Duodenal mucosa (tissue), 2 donors: ENCODE measurements at regions not wholly inside any gene's neighbourhood (a gene's known extent, or its start where the extent isn't known, plus 50 kb on each side); places are given as distances from the start of the nearest gene placed in this dataset.
"Not testable (repeated sequence)": the region's sequence is repeated elsewhere in the genome, so short reads cannot be mapped to it uniquely, and the experiment has no call there.

Experiments used
- H3K27ac ChIP-seq: one replicate; pipeline ENCODE4 v1.7.0; 2013; ENCODE audit warnings: low read depth, low read length
- H3K27me3 ChIP-seq, 2 donors: one replicate each; pipeline ENCODE4 v1.7.0; 2013; ENCODE audit warnings: low read length in 2 of 2, control low read depth in 1 of 2; ENCODE audit not compliant: insufficient read depth in 2 of 2, control insufficient read depth in 1 of 2
- H3K36me3 ChIP-seq, 2 donors: one replicate each; pipeline ENCODE4 v1.7.0; 2013; ENCODE audit warnings: low read length in 2 of 2, control low read depth in 1 of 2; ENCODE audit not compliant: insufficient read depth in 2 of 2, control insufficient read depth in 1 of 2
- H3K4me1 ChIP-seq, 2 donors: one replicate each; pipeline ENCODE4 v1.7.0; 2013; ENCODE audit warnings: low read length in 2 of 2, control low read depth in 1 of 2; ENCODE audit not compliant: insufficient read depth in 2 of 2, control insufficient read depth in 1 of 2
- H3K4me3 ChIP-seq, 2 donors: one replicate each; pipeline ENCODE4 v1.7.0; 2013; ENCODE audit warnings: low read length in 2 of 2, low read depth in 1 of 2
- H3K9ac ChIP-seq, 2 donors: one replicate each; pipeline ENCODE4 v1.7.0; 2013; ENCODE audit warnings: low read length in 2 of 2, low read depth in 1 of 2
- H3K9me3 ChIP-seq, 2 donors: one replicate each; pipeline ENCODE4 v1.7.0; 2013; ENCODE audit warnings: low read length in 2 of 2, control low read depth in 1 of 2; ENCODE audit not compliant: control insufficient read depth in 1 of 2

DNA sequence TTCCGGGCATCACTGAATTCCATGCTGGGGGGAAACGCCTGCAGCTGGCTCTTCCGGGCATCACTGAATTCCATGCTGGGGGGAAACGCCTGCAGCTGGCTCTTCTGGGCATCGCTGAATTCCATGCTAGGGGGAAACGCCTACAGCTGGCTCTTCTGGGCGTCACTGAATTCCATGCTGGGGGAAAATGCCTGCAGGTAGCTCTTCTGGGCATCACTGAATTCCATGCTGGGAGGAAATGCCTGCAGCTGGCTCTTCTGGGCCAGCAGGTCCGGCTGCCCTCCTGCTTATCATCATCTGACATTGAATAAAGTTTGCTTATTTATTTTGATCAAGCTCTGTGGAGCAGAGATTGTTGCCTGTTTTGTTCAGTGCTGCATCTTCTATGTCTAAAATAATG lies 355.1 kb downstream of the SMOC2 start:
- Histone ChIP-seq H3K27me3 (peaks cover 0 to 3% of the 10 kb centered on the region in 2 donors), H3K27ac (no peak overlapping the region), H3K4me3 (no peak overlapping the region), H3K36me3 (no peaks in the 10 kb centered on the region), H3K4me1 (no peaks in the 10 kb centered on the region), H3K9me3 (no peaks in the 10 kb centered on the region), H3K9ac (no peak overlapping the region)

DNA sequence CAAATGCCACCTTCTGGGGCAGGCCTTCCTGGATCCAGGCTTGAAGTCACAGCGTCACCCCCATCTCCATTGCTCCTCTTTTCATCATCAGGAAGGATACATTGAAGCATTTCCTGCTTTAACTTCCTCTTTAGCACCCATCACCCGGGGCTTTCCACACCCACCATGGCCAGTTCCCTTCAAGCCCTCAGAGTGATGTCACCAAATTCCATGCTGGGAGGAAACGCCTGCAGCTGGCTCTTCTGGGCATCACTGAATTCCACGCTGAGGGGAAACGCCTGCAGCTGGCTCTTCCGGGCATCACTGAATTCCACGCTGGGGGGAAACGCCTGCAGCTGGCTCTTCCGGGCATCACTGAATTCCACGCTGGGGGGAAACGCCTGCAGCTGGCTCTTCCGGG lies 354.6 kb downstream of the SMOC2 start:
- H3K36me3 ChIP-seq, H3K9ac ChIP-seq, H3K4me1 ChIP-seq, H3K9me3 ChIP-seq, H3K4me3 ChIP-seq, H3K27ac ChIP-seq, H3K27me3 ChIP-seq: not testable (repeated sequence)

DNA sequence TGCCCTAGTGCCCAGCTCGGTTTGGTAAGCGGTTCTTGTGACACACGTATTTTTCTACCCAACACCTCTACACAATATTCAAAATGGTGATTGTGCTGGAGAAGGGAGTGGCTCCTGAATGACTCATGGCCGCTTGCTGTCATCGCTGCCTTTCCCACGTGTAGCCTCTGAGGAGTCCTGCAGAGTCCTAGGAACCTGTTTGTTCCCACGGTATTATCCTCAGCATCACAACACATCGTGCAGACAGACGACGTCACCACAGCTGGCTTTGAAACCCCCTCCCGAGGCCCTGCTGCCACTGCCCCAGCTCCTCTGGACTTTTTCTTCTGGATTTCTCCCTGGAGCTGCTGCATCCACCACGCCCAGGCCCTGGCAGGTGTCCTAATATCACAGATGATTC lies 353.5 kb downstream of the SMOC2 start:
- no peaks in the 10 kb centered on the region for H3K36me3 ChIP-seq
- no peak overlapping the region for H3K9ac ChIP-seq

DNA sequence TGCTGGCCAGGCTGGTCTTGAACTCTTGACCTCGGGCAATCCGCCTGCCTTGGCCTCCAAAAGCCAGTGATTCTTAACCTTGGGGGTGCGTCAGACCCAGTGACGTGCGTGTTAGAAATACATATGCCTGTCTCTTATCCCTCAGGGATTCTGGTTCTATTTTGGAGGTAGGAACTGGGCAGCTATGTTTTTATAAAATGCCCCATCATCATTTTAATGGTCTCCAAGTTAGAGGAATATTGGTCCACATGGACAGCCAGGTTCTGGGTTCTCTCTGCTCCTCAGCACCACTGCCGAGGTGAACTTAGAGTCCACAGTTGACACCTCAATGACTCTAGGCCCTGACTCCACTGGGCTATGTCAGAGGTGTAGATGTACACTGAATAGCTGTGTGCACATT lies 352.7 kb downstream of the SMOC2 start:
- no peaks in the 10 kb centered on the region for H3K4me1 ChIP-seq
- H3K9ac ChIP-seq: no peak overlapping the region
- no peak overlapping the region for H3K27ac ChIP-seq
- peaks cover 0 to 2% of the 10 kb centered on the region in 2 donors for H3K27me3 ChIP-seq
- no peak overlapping the region for H3K4me3 ChIP-seq
- H3K9me3 ChIP-seq: no peaks in the 10 kb centered on the region
- no peaks in the 10 kb centered on the region for H3K36me3 ChIP-seq

More for the DNA sequence above, 353.5 kb downstream of the SMOC2 start:
- no peak overlapping the region for H3K27ac ChIP-seq
- H3K4me3 ChIP-seq: no peak overlapping the region
- no peaks in the 10 kb centered on the region for H3K9me3 ChIP-seq
- peaks cover 0 to 3% of the 10 kb centered on the region in 2 donors for H3K27me3 ChIP-seq
- H3K4me1 ChIP-seq: no peaks in the 10 kb centered on the region

DNA sequence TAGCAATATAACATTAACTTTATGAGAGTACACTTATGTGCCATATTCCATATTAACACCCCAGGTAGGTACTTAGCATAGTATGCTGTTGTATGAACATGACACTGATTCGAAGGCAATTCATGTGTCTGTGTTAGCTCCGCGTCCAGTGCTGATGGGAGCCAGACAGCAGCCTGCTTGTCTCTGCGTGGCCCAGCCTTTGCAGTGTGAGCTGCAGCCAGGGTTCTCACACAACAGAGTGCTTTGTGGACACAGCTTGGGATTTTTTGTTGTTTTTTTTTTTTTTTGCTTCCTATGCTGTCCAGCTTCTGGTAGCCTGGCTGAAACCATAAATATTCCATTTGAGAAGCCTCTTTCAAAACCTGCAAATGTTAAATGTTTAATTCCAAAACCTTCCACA lies 350.9 kb downstream of the SMOC2 start:
- no peak overlapping the region for H3K9ac ChIP-seq
- H3K27ac ChIP-seq: no peak overlapping the region
- H3K4me3 ChIP-seq: no peak overlapping the region

DNA sequence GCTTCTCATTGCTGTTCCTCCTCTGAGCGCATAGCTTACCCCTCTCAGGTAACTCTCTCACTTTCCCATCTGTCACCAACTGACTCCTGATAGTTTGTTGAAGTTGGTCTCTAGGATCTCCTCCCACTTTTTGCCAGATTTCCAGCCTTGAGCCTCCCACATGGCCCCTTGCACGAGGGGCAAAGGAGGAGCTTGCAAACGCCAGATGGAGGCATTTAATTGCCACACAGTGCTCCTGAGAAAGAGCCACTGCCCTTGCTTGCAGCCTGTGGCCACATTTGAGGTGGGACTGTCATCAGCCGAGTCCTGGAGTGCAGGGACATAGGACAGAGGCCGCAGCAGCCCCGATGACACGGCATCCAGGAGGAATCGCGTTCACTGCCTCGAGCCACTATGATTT lies 348.7 kb downstream of the SMOC2 start:
- Histone ChIP-seq H3K4me3 (no peak overlapping the region), H3K4me1 (no peaks in the 10 kb centered on the region), H3K36me3 (no peaks in the 10 kb centered on the region), H3K27ac (no peak overlapping the region), H3K9me3 (no peaks in the 10 kb centered on the region), H3K27me3 (no peaks in the 10 kb centered on the region), H3K9ac (no peak overlapping the region)

More for the DNA sequence above, 350.9 kb downstream of the SMOC2 start:
- H3K4me1 ChIP-seq: no peaks in the 10 kb centered on the region
- H3K36me3 ChIP-seq: no peaks in the 10 kb centered on the region
- H3K9me3 ChIP-seq: no peaks in the 10 kb centered on the region
- H3K27me3 ChIP-seq: no peaks in the 10 kb centered on the region

DNA sequence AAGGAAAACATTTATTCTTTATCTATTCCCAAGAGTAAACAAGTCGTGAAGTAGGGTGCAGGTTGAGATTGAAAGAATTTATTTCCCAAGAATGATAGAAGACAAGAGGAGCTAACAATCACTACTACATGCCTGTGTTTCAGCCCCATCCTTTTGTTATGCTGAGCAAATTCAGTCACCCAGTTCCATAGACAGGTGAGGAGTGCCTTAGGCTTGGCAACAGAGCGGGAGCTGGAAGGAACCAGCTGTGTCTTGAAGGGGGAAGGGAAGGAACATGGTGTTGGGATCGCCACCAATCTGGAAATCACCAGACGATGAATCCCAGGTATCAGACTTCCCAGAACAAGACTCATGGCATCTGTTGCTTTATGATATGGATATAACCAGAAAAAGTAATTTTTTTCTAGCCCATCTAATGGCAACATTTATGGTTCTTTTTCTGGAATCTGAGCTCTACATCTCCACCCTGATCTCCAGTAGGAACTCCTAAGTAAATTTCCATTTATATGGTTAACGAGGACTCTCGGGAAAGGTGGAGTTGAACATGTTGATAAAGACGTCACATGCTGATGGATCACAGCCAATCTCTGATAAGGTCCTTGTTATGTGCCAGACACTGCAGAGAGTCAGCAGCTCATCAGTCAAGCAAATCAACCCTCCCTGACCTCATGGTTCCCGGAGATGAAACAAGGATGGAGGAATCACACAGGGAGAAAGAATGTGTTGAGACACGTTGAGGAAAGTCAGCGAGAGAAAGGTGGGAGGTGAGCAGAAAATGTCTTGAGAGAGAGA lies 344.9 kb downstream of the SMOC2 start:
- Histone ChIP-seq H3K27ac (no peak overlapping the region), H3K9me3 (no peaks in the 10 kb centered on the region), H3K9ac (no peak overlapping the region), H3K27me3 (no peaks in the 10 kb centered on the region), H3K4me3 (no peak overlapping the region), H3K4me1 (no peaks in the 10 kb centered on the region), H3K36me3 (no peaks in the 10 kb centered on the region)

DNA sequence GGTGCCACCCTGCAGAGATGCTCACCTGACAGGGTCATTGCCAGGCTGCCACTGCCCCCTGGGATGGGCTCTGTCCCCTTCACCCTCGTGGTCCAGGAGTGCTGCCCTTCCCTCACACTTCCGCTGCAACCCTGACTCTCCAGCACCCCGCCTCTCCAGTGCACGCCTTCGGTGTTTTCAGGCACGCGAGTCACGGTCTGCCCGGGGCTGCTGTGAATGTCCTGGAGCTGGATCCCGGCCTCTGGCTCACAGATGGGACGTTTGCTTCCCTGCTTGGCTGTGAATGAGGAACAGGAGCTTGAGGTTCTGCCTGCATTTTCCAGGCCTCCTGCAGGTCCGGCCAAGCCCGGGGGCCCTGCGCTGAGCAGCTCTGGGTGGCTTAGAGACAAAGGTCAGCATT lies 343.4 kb downstream of the SMOC2 start:
- Histone ChIP-seq H3K4me3 (no peak overlapping the region), H3K27me3 (no peaks in the 10 kb centered on the region), H3K9ac (no peak overlapping the region), H3K36me3 (no peaks in the 10 kb centered on the region), H3K4me1 (no peaks in the 10 kb centered on the region), H3K9me3 (no peaks in the 10 kb centered on the region), H3K27ac (no peak overlapping the region)

DNA sequence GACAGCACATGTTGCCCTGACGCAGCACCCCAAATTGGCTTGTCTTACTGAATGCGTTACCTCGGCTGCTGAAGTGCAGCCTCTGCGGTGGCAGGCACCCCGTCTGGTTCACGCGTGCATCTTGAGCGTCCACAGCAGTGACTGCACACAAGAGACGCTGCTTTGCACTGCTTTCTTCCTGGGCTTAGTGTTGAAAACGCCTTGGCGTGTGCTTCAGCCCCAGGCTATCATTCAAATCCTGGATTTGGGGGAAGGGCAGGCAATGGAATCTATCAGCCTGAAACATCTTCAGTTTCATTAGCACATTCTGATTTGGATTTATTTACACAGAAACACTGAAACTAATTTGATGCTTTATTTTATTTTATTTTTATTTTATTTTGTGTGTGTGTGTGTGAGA lies 342.7 kb downstream of the SMOC2 start:
- H3K27ac ChIP-seq: no peak overlapping the region
- H3K4me3 ChIP-seq: no peak overlapping the region
- no peaks in the 10 kb centered on the region for H3K27me3 ChIP-seq
- no peaks in the 10 kb centered on the region for H3K36me3 ChIP-seq
- no peaks in the 10 kb centered on the region for H3K4me1 ChIP-seq
- H3K9me3 ChIP-seq: no peaks in the 10 kb centered on the region
- H3K9ac ChIP-seq: no peak overlapping the region

DNA sequence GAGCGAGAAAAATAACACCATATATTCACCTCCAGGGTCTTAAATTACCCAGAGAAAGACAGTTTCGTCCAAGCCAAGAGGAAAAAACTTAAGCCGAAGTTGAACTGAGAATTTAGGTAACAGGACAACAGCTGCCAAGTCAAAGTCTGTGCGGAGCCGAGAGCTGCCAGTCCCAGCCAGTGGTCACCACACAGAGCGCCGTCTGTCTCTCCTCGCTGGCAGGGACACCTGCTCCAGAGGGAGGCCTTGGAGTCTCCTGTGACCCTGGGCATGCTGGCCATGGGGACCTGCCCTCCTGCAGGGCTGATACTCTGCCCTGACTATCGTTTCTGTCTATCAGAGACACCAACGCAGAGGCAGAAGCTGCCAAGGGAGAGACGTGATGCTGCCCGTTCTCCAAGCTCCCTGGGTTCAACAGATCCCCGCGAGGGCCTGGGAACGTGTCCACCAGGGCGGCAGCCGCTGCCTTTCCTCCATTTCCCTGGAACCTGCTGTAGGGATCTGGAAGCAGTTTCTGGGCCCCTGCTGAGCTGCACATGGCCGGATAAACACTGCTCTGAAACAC lies 341.3 kb downstream of the SMOC2 start:
- peaks cover 0 to 2% of the 10 kb centered on the region in 2 donors for H3K27me3 ChIP-seq
- H3K4me1 ChIP-seq: no peaks in the 10 kb centered on the region
- H3K4me3 ChIP-seq: no peak overlapping the region
- no peak overlapping the region for H3K27ac ChIP-seq
- no peaks in the 10 kb centered on the region for H3K36me3 ChIP-seq
- H3K9ac ChIP-seq: no peak overlapping the region
- no peaks in the 10 kb centered on the region for H3K9me3 ChIP-seq
